Kidney glomerular epithelial cell (primary cell): ENCODE measurements at regions not wholly inside any gene's neighbourhood (a gene's known extent, or its start where the extent isn't known, plus 50 kb on each side); places are given as distances from the start of the nearest gene placed in this dataset.
"Not testable (repeated sequence)": the region's sequence is repeated elsewhere in the genome, so short reads cannot be mapped to it uniquely, and the experiment has no call there.

Experiments used
- DNase-seq: peaks from one replicate; lab custom pipeline; 2025; lab: John Stamatoyannopoulos, UW

DNA sequence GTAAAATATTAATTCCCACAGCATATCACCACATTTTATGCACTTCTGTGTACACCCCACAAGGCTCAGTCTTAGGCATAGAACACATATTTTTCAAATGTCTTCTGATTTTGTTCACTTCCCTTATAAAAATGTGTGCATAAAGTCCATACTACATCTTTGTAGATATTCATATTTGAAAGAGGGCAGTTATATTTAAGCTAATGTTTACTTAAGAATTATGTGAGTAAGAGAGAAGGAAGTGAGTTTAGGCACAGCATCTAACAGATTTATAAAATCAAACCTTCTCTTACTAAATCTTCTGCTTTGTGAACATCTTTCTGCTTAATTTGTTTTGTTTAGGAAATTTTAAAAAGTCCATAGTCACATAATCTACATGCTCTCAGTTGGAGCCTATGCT is 648.1 kb downstream of the FSCB start:
- DNase-seq = no peak

DNA sequence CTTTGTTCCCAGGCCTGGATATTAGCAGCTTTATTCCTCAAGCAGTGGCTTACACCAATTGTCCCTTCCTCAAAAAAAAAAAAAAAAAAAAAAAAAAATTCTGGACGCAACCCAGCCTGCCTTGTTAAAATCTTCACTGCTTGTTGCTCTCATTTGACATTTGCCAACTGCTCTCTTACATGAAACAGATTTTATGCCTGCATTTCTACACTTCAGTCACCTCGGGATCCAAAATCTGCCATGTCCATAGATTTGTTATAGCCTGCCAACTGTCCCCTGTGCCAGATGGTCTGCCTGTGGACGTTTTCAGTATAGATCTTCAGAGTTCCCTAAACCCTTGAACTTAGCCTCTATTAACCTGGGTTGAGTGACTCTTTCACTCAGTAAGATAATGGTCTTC is 651.5 kb downstream of the FSCB start:
- no peak for DNase-seq

DNA sequence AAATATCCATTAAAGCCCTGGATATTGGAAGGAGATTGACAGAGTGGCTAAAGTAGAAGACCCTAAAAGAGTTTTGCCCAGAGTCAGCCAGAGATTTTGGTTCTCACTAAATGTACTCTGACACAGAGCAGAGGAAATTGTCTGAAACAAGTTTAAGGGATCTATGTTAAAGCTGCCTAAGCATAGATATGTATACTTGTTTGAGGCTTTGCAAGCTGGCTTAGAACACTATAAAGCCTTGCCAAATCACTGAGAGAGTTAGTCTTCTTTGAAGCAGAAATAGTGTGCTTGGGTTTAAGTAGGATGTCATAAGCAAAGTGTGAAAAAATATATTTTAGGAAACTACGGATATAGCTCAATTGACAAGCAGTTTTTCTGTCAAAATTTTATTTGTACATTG is 653.5 kb downstream of the FSCB start:
- DNase-seq = no peak

- no peak for DNase-seq
Observed at GRCh38 chr14:43803076-43803689, 703.9 kb downstream of the FSCB start.

GRCh38 chr14:43795600-43796228 is 711.4 kb downstream of the FSCB start:
- DNase-seq = peak; percentile 17

- no peak for DNase-seq
Observed at GRCh38 chr14:43793579-43793978, 713.5 kb downstream of the FSCB start.

DNA sequence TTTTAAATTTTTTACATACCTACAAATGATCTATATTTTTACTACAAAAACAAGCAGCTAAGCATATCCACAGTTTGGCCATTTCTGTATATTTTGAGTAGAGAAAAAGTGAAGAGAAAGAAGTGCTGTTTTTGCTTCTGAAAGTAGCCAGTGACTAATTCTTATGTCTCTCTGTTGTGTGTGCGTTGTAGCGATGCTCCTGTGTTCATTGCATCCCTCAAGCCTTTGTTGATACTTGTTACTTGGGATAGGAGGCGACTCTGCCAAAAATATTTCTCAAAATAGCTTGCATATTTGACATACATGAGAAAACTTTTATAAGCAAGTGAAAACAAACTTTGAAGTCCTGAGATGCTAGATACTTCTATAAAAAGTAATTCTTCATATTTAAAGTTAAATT is 714.1 kb downstream of the FSCB start:
- no peak for DNase-seq

DNA sequence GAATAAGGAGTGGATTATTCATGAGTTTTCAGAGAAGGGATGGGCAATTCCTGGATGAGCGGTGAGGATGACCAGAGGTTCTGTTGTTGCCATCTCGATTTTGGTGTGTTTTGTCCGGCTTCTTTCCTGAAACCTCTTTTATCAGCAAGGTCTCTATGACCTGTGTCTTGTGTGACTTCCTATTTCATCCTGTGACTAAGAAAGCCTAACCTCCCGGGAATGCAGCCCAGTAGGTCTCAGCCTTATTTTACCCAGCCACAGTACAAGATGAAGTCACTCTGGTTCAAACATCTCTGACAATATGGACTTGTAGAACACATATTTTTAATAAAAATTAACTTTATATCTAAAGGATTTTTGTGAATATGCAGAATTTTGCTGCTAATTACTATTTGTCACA is 716.4 kb downstream of the FSCB start:
- no peak for DNase-seq

DNA sequence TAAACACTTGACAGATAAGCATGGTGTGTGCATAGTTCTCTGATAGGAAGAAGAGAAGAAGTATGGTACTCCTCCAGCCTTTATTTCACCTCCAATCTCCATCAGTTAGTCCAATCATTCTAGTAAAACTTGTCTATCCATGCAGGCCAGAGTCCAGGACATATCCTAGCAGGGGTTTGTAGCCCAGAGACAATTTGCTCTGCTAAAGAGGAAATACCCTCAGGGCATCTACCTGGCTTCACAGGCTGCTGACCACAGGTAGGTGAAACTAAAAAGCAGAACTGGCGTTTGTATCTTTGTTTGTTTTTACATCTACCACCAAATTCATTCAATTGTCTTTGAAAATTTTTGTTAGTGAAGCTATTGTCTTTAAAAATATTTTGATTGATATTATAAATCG is 717.6 kb downstream of the FSCB start:
- DNase-seq = no peak

GRCh38 chr14:43786066-43786762 is 720.9 kb downstream of the FSCB start:
- no peak for DNase-seq

GRCh38 chr14:43784432-43784831 is 722.7 kb downstream of the FSCB start:
- DNase-seq = not testable (repeated sequence)

DNA sequence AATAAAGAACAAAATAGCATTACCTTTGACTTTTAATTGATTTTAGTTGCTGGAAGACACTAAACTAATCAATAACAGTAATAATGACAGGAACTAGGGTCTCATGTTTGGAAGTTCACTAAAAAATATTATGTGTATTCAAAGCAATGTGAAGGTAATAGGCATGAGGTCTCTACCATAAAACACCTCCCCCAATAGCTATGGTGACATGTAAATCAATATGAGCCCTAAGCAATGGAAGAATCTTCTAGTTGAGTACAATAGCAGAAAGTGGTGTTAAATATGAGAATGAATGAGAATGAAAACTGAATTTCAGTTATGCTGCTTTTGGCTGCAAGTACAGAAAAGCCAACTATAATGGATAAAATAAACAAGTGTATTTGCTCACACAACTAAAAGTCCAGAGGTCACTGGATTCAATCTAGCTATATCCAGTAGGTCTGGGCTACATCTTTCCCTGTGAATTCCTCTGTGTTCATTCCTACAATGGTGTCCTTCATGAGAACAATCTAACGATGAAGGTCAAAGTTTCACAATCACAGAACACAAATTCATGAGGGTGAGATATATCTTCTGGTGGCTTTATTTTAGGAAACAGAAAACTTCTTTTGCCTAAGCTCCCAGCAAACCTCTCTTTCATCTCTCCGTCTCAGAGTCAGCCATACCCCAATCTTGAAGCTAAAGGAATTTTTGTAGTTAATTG is 728.0 kb downstream of the FSCB start:
- no peak for DNase-seq

DNA sequence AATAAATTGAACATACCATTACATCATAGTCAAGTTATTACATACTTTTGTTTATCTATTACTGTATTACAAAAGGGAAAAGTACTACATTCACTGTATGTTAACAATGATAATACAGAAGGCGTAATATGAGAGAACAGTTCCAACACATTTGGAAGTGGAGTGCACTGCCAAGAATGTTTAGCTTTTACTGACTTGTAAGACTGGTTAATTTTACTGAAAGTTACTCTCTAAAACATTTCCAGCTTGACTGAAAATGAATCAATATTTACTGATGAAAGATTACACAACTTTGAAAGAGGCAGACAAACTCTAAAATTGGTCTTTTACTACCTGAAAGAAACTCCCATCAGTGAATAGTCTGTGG is 728.5 kb downstream of the FSCB start:
- DNase-seq = no peak

DNA sequence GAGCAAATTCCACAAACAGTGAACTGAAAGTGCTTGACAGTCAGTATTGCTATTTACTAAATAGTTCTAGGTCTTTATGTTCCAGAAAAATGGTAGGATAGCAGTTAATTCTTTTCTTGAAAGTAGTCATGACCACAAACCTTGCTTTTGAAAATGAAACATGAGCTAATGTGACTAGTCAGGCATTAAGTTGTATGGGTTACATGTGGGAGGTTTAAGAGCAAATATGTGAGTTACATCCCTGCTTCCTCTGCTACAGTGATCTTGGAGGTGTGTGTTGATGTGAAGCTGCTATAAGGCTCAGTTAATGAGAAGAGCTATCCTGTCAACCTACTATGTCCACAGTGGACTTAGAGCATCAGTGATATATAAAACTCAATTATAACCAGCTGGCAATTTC is 741.6 kb downstream of the FSCB start:
- peak; percentile 67 for DNase-seq

DNA sequence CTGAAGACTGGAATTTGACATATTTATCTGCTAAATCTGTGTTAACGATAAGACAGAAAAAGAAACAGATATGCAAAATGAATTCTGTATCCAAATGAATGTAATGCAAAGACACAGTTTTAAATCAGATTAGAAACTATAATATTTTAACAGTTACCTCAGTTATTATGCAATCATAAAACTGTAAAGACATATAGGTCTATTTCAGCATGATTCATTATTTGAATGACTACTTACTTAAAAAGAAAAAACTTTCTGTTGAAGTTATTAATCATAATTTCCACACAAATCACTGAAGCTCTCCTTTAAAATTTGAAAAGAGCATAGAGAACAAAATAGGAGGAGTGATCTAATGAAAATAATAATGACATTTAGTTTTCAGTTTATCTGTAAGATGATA is 742.6 kb downstream of the FSCB start:
- DNase-seq = no peak

- DNase-seq = no peak
Observed at GRCh38 chr14:43755707-43756106, 751.4 kb downstream of the FSCB start.

DNA sequence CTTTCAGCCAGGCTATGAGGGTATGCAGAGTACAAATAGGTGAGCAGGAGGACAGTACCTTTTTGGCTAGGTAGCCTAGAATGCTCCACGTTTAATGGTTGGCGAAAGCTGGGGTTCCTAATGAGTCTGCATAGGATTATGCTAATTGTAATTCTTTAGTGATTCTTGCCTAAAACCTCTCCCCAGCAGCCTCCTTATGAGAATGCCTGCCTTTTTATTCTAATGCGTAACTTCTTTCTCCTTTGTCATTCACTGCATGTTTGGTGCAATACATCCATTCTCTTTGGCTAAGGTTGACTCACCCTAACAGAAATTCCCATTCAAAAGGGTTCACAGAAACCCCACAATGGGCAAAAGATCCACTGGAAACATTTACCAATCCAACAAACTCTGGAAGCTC is 752.2 kb downstream of the FSCB start:
- no peak for DNase-seq

DNA sequence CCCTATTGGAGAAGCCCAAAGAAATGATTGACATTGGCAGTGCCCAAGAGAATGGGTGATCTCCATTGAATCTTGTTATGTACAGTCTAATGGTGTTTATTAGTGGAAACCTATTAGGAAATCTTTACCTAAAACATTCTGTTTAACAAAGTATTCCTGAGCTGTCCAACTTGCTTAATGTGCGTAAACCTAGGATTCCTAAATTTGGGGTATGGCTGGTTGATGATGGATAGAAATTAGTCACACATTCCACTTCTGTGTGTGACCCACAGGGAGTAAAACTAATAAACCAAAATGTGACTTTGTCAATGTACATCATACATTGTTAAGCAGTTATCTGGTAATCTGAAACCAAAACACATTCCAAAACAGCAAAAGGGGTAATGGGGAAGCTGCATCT is 761.3 kb downstream of the FSCB start:
- DNase-seq = no peak

GRCh38 chr14:43735932-43736331 is 771.2 kb downstream of the FSCB start:
- DNase-seq = no peak

- DNase-seq = no peak
Observed at GRCh38 chr14:43729143-43729542, 777.9 kb downstream of the FSCB start.

GRCh38 chr14:43706900-43707299 is 800.2 kb downstream of the FSCB start:
- no peak for DNase-seq

DNA sequence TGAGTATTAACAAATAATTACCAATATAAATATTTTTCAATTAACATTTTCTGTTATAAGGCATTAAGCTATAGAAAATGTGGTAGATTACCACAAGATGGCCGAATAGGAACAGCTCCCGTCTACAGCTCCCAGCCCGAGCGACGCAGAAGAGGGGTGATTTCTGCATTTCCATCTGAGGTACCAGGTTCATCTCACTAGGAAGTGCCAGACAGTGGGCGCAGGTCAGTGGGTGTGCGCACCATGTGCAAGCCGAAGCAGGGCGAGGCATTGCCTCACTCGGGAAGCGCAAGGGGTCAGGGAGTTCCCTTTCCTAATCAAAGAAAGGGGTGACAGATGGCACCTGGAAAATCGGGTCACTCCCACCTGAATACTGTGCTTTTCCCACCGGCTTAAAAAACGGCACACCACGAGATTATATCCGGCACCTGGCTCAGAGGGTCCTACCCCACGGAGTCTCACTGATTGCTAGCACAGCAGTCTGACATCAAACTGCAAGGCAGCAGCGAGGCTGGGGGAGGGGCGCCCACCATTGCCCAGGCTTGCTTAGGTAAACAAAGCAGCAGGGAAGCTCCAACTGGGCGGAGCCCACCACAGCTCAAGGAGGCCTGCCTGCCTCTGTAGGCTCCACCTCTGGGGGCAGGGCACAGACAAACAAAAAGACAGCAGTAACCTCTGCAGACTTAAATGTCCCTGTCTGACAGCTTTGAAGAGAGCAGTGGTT is 808.4 kb downstream of the FSCB start:
- DNase-seq = not testable (repeated sequence)
